DOHH2 (cell line): ENCODE measurements at regions not wholly inside any gene's neighbourhood (a gene's known extent, or its start where the extent isn't known, plus 50 kb on each side); places are given as distances from the start of the nearest gene placed in this dataset.

ENCODE experiments used
- H3F3A ChIP-seq: fragments of 200-600 bp; sonication (generic), shearing (Covaris generic); 2 replicates; pipeline ENCODE4 v1.6.0; 2016; ENCODE audit warnings: antibody characterized with exemption, mild to moderate bottlenecking; ENCODE audit not compliant: control insufficient read depth, insufficient read depth
- H3K27ac ChIP-seq: fragments of 200-600 bp; sonication (generic); 2 replicates; pipeline ENCODE4 v1.5.1; 2014; ENCODE audit warnings: low read depth, mild to moderate bottlenecking, low read length, moderate library complexity
- H3K27me3 ChIP-seq: fragments of 200-600 bp; sonication (generic); 2 replicates; pipeline ENCODE4 v1.6.1; 2014; ENCODE audit warnings: mild to moderate bottlenecking, low read length, mixed read lengths; ENCODE audit not compliant: control insufficient read depth
- H3K36me3 ChIP-seq: fragments of 200-600 bp; sonication (generic); 2 replicates; pipeline ENCODE4 v1.6.1; 2014; ENCODE audit warnings: mild to moderate bottlenecking, low read length, moderate library complexity, mixed read lengths; ENCODE audit not compliant: control insufficient read depth
- H3K4me1 ChIP-seq: fragments of 200-600 bp; sonication (generic); 2 replicates; pipeline ENCODE4 v1.6.1; 2014; ENCODE audit warnings: mild to moderate bottlenecking, low read length, mixed read lengths; ENCODE audit not compliant: control insufficient read depth
- H3K4me2 ChIP-seq: fragments of 200-600 bp; sonication (generic); 2 replicates; pipeline ENCODE4 v1.6.0; 2014; ENCODE audit warnings: mild to moderate bottlenecking, low read length, moderate library complexity
- H3K4me3 ChIP-seq: fragments of 200-600 bp; sonication (generic); 2 replicates; pipeline ENCODE4 v1.5.1; 2014; ENCODE audit warnings: mild to moderate bottlenecking, low read length, mixed read lengths
- H3K79me2 ChIP-seq: fragments of 200-600 bp; sonication (generic); 2 replicates; pipeline ENCODE4 v1.6.1; 2014; ENCODE audit warnings: mild to moderate bottlenecking, low read length, mixed read lengths; ENCODE audit not compliant: control insufficient read depth
- H3K9me2 ChIP-seq: fragments of 200-600 bp; sonication (generic); replicated peaks from 2 replicates; pipeline ENCODE4 v1.6.1; 2014; ENCODE audit warnings: mild to moderate bottlenecking, low read length, mixed read lengths; ENCODE audit not compliant: control insufficient read depth
- H3K9me3 ChIP-seq: fragments of 200-600 bp; sonication (generic); 2 replicates; pipeline ENCODE4 v1.6.1; 2014; ENCODE audit warnings: antibody characterized with exemption, low read length, mixed read lengths; ENCODE audit not compliant: control insufficient read depth, insufficient read depth
- H4K20me1 ChIP-seq: fragments of 200-600 bp; sonication (generic); 2 replicates; pipeline ENCODE4 v1.6.0; 2014; ENCODE audit warnings: low read depth, mild to moderate bottlenecking, antibody characterized with exemption, low read length, moderate library complexity; ENCODE audit not compliant: control insufficient read depth, insufficient read depth
- EZH2phosphoT487 ChIP-seq: fragments of 200-600 bp; sonication (generic); IDR thresholded peaks from 2 replicates; pipeline ENCODE4 v1.6.1; 2017; ENCODE audit warnings: borderline replicate concordance, mild to moderate bottlenecking, antibody characterized with exemption, low read length, moderate library complexity, mixed read lengths
- TF ChIP-seq, protein P1 (sequence below): fragments of 200-600 bp; sonication (generic); IDR thresholded peaks from one replicate; pipeline ENCODE4 v1.5.1; 2014; ENCODE audit warnings: antibody characterized with exemption, mild to moderate bottlenecking, low read depth, low read length; ENCODE audit not compliant: poor library complexity, severe bottlenecking

DNA sequence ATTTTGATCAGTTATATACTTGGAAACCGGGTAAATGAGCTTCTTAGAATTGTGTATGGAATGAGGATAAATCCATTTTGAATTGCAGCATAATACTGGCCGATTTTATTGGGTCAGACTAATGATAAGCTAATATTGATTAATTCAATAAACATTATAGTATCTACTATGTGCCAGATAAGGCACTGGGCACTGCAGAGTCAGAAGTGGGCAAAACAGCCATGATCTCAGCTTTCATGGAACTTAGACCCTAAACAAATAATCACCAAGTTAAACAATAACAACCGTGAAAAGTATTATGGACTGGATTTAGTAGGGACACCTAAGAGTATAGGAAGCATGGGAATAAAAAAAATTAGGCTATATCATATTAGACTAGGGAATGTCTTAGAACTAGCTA is 297.0 kb upstream of the PKDCC start:
- Histone ChIP-seq H4K20me1 (no peaks in the 10 kb centered on the region), H3K4me3 (no peak overlapping the region), H3K9me2 (no peaks in the 10 kb centered on the region), H3K9me3 (no peaks in the 10 kb centered on the region), H3K4me1 (no peaks in the 10 kb centered on the region), H3K27me3 (no peaks in the 10 kb centered on the region), H3F3A (no peaks in the 10 kb centered on the region), H3K27ac (no peak overlapping the region), H3K79me2 (no peaks in the 10 kb centered on the region), H3K4me2 (no peak overlapping the region), H3K36me3 (no peaks in the 10 kb centered on the region)
- TF ChIP-seq EZH2phosphoT487, result no peak
- TF ChIP-seq, protein P1, sequence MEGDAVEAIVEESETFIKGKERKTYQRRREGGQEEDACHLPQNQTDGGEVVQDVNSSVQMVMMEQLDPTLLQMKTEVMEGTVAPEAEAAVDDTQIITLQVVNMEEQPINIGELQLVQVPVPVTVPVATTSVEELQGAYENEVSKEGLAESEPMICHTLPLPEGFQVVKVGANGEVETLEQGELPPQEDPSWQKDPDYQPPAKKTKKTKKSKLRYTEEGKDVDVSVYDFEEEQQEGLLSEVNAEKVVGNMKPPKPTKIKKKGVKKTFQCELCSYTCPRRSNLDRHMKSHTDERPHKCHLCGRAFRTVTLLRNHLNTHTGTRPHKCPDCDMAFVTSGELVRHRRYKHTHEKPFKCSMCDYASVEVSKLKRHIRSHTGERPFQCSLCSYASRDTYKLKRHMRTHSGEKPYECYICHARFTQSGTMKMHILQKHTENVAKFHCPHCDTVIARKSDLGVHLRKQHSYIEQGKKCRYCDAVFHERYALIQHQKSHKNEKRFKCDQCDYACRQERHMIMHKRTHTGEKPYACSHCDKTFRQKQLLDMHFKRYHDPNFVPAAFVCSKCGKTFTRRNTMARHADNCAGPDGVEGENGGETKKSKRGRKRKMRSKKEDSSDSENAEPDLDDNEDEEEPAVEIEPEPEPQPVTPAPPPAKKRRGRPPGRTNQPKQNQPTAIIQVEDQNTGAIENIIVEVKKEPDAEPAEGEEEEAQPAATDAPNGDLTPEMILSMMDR, result no peak

DNA sequence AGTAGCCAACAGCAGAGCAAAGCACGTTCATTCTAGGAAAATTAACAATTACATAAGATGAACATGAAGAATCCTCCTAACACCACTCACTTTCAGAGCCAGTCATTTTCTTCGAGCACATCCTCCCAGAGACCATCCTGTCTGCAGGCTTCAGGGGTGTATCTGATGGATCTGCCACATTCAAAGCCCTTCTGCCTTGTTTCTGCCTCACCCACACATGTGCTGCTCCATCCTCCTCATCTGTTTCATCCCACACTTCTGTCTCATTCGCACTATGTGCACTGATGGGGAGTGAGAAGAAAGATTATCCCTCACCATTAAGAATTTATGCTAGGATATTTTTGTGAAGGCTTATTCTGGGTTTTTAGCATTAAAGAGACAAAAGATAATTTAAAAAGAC is 287.9 kb upstream of the PKDCC start:
- no peaks in the 10 kb centered on the region for H4K20me1 ChIP-seq
- H3K27me3 ChIP-seq, result no peaks in the 10 kb centered on the region
- no peaks in the 10 kb centered on the region for H3K79me2 ChIP-seq
- no peaks in the 10 kb centered on the region for H3K9me2 ChIP-seq
- H3K27ac ChIP-seq, result no peak overlapping the region
- H3K4me3 ChIP-seq, result no peak overlapping the region
- no peaks in the 10 kb centered on the region for H3K36me3 ChIP-seq
- no peaks in the 10 kb centered on the region for H3K9me3 ChIP-seq
- H3K4me2 ChIP-seq, result no peak overlapping the region
- TF ChIP-seq EZH2phosphoT487, result no peak
- TF ChIP-seq, protein P1, result no peak
- H3K4me1 ChIP-seq, result no peaks in the 10 kb centered on the region
- no peaks in the 10 kb centered on the region for H3F3A ChIP-seq

DNA sequence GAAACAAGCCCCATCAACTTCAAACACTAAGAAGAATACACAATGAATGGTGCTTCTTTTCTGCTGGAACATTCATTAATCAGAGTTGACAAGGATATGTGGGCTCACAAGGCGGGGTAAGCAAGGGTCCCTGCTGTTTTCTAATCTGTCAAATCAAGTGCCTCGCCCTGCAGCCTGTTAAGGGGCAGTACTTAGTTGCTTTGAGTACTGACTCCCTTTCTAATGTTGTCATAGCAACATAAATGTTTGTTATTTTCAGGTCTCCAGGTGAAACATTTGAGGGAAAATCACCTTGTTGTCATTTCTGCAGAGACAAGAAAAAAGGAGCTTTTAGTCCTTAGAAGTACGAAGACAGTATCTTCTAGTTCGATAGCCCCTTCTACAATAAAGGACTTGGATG is 284.7 kb upstream of the PKDCC start:
- no peaks in the 10 kb centered on the region for H3K79me2 ChIP-seq
- no peak overlapping the region for H3K4me3 ChIP-seq
- H3K27me3 ChIP-seq, result no peaks in the 10 kb centered on the region
- H3K4me2 ChIP-seq, result no peak overlapping the region
- no peak overlapping the region for H3K27ac ChIP-seq
- no peaks in the 10 kb centered on the region for H3K4me1 ChIP-seq
- H3K36me3 ChIP-seq, result no peaks in the 10 kb centered on the region
- TF ChIP-seq EZH2phosphoT487, result no peak
- TF ChIP-seq, protein P1, result no peak
- H3K9me3 ChIP-seq, result no peaks in the 10 kb centered on the region
- H3F3A ChIP-seq, result no peaks in the 10 kb centered on the region
- no peaks in the 10 kb centered on the region for H4K20me1 ChIP-seq
- no peaks in the 10 kb centered on the region for H3K9me2 ChIP-seq

DNA sequence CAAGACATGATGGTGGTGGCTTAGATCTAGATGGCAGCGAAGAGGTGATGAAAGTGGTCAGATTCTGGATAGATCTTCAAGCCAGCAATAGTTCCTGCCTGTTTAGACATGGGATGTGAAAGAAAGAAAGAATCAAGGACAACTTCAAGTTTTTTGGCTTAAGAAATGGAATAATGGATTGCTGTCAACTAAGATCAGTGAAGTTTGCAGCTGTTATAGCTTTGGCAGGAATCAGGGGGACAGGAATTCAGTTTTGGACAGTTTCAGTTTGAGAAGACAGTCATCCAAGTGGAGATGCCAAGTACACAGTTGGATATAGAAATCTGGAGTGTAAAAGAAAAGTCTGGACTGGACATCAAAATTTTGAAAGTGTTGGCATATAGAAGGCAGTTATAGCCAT is 283.7 kb upstream of the PKDCC start:
- Histone ChIP-seq H3K4me2 (no peak overlapping the region), H3K4me3 (no peak overlapping the region), H3F3A (no peaks in the 10 kb centered on the region), H3K79me2 (no peaks in the 10 kb centered on the region), H3K9me3 (no peaks in the 10 kb centered on the region), H3K9me2 (no peaks in the 10 kb centered on the region), H3K27ac (no peak overlapping the region), H3K36me3 (no peaks in the 10 kb centered on the region), H3K4me1 (no peaks in the 10 kb centered on the region), H4K20me1 (no peaks in the 10 kb centered on the region), H3K27me3 (no peaks in the 10 kb centered on the region)
- TF ChIP-seq, protein P1, result no peak
- TF ChIP-seq EZH2phosphoT487, result no peak
